ENCODE measurements at regions not wholly inside any gene's neighbourhood (a gene's known extent, or its start where the extent isn't known, plus 50 kb on each side); places are given as distances from the start of the nearest gene placed in this dataset.

DNA sequence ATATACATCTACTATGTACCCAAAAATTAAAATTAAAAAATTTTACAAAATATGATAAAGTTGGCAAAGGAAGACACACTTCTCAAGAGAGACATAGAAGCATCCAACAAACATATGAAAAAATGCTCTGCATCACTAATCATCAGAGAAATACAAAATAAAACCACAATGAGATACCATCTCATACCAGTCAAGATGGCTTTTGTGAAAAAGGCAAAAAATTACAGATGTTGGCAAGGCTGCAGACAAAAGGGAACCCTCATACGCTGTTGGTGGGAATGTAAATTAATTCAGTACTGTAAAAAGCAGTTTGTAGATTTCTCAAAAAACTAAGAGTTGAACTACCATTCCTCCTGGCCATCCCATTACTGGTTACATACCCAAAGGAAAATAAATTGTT lies 581.7 kb upstream of the CCDC54 start:
- no peaks in the 10 kb centered on the region for H3K36me3 Mint-ChIP-seq
- H3K4me3 ChIP-seq (ENCODE audit: control insufficient read depth in 1 of 2, extremely low read depth in 1 of 2, low read length in 1 of 2) = no peak overlapping the region
- H3K36me3 ChIP-seq (ENCODE audit: control insufficient read depth in 2 of 2, extremely low read depth in 1 of 2, insufficient read depth in 1 of 2, low read length in 1 of 2) = no peaks in the 10 kb centered on the region
- ChIA-PET CTCF (no interaction called here), POLR2A (interaction anchor here in 1 of 2 donors (0.7 kb wide), 1 partner anchor 21 kb away, joined by 3 read pairs; no protein-coding TSS in a partner anchor)
- H3K9me3 ChIP-seq = no peaks in the 10 kb centered on the region
- no peaks in the 10 kb centered on the region for H3K4me1 ChIP-seq (ENCODE audit: control insufficient read depth in 1 of 2, extremely low read depth in 1 of 2, insufficient read depth in 2 of 2, low read length in 2 of 2)
- no CpG with 5 or more reads among the region's 1 CpG for WGBS (ENCODE audit: insufficient coverage)
- H3K27me3 ChIP-seq (replicated peaks in 1 of 2; ENCODE audit: control insufficient read depth in 2 of 2, extremely low read depth in 1 of 2, insufficient read depth in 2 of 2, low read length in 1 of 2) = no peaks in the 10 kb centered on the region
- ATAC-seq (replicated peaks in 1 of 4) (no peak), DNase-seq (no peak)
- H3K4me1 Mint-ChIP-seq = no peaks in the 10 kb centered on the region
- H3K27me3 Mint-ChIP-seq = no peaks in the 10 kb centered on the region
- H3K9me3 Mint-ChIP-seq = peaks cover 0 to 5% (median 0%) of the 10 kb centered on the region in 3 donors
- H3K27ac ChIP-seq (ENCODE audit: low read length) = no peak overlapping the region
- no peak overlapping the region for H3K27ac Mint-ChIP-seq
- H3K4me3 Mint-ChIP-seq = no peak overlapping the region

DNA sequence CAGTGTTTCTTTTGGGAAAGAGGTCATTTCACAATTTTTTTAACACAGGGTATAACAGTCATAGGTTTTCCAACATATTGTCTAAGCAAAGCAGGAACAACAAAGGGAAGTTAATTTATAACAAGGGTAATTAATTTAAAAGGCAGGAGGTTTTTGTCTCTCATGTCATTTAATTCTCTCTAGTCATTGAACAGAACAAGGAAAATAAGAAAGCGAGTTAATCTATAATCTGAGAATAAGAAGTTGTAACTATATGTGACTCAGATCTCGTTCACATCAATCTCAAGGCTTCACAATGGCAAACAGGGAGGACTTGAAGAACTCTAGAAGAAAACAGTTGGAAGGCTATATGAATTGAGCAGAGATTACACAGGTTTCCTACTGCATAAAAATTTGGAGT lies 579.8 kb upstream of the CCDC54 start:
- WGBS (ENCODE audit: insufficient coverage) = 90% methylated on average over 2 of the region's 2 CpGs
- no peak overlapping the region for H3K27ac ChIP-seq (ENCODE audit: low read length)
- H3K4me1 Mint-ChIP-seq = no peaks in the 10 kb centered on the region
- H3K9me3 ChIP-seq = no peaks in the 10 kb centered on the region
- no peak for DNase-seq
- H3K27me3 Mint-ChIP-seq = no peaks in the 10 kb centered on the region
- H3K27me3 ChIP-seq (replicated peaks in 1 of 2; ENCODE audit: control insufficient read depth in 2 of 2, extremely low read depth in 1 of 2, insufficient read depth in 2 of 2, low read length in 1 of 2) = no peaks in the 10 kb centered on the region
- no peak overlapping the region for H3K4me3 ChIP-seq (ENCODE audit: control insufficient read depth in 1 of 2, extremely low read depth in 1 of 2, low read length in 1 of 2)
- no peaks in the 10 kb centered on the region for H3K9me3 Mint-ChIP-seq
- H3K4me3 Mint-ChIP-seq = no peak overlapping the region
- no peak for ATAC-seq (replicated peaks in 1 of 4)
- no peaks in the 10 kb centered on the region for H3K4me1 ChIP-seq (ENCODE audit: control insufficient read depth in 1 of 2, extremely low read depth in 1 of 2, insufficient read depth in 2 of 2, low read length in 2 of 2)
- no peak overlapping the region for H3K27ac Mint-ChIP-seq
- H3K36me3 ChIP-seq (ENCODE audit: control insufficient read depth in 2 of 2, extremely low read depth in 1 of 2, insufficient read depth in 1 of 2, low read length in 1 of 2) = no peaks in the 10 kb centered on the region
- ChIA-PET CTCF (no interaction called here), POLR2A (no interaction called here)
- no peaks in the 10 kb centered on the region for H3K36me3 Mint-ChIP-seq

DNA sequence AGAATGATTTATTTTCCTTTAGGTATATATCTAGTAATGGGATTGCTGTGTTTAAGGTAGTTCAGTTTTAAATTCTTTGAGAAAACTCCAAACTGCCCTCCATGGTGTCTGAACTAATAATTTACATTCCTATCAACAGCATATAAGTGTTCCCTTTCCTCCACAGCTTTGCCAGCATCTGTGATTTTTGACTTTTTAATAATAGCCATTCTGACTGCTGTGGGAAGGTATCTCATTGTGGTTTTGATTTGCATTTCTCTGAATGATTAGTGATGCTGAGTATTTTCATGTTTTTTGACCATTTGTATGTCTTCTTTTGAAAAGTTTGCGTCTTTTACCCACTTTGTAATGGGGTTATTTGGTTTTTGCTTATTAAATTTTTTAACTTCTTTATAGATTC lies 571.6 kb upstream of the CCDC54 start:
- Mint-ChIP-seq H3K4me3 (no peak overlapping the region), H3K4me1 (no peaks in the 10 kb centered on the region), H3K27me3 (peaks cover 0 to 6% of the 10 kb centered on the region in 2 donors), H3K9me3 (no peaks in the 10 kb centered on the region), H3K27ac (no peak overlapping the region), H3K36me3 (no peaks in the 10 kb centered on the region)
- no CpG with 5 or more reads among the region's 1 CpG for whole genome bisulfite sequencing (ENCODE audit: insufficient coverage)
- ChIA-PET CTCF (no interaction called here), POLR2A (no interaction called here)
- Histone ChIP-seq H3K27ac (ENCODE audit: low read length) (no peak overlapping the region), H3K4me1 (ENCODE audit: control insufficient read depth in 1 of 2, extremely low read depth in 1 of 2, insufficient read depth in 2 of 2, low read length in 2 of 2) (no peaks in the 10 kb centered on the region), H3K27me3 (replicated peaks in 1 of 2; ENCODE audit: control insufficient read depth in 2 of 2, extremely low read depth in 1 of 2, insufficient read depth in 2 of 2, low read length in 1 of 2) (no peaks in the 10 kb centered on the region), H3K4me3 (ENCODE audit: control insufficient read depth in 1 of 2, extremely low read depth in 1 of 2, low read length in 1 of 2) (no peak overlapping the region), H3K9me3 (no peaks in the 10 kb centered on the region), H3K36me3 (ENCODE audit: control insufficient read depth in 2 of 2, extremely low read depth in 1 of 2, insufficient read depth in 1 of 2, low read length in 1 of 2) (no peaks in the 10 kb centered on the region)
- DNase-seq = no peak
- no peak for ATAC-seq (replicated peaks in 1 of 4)

DNA sequence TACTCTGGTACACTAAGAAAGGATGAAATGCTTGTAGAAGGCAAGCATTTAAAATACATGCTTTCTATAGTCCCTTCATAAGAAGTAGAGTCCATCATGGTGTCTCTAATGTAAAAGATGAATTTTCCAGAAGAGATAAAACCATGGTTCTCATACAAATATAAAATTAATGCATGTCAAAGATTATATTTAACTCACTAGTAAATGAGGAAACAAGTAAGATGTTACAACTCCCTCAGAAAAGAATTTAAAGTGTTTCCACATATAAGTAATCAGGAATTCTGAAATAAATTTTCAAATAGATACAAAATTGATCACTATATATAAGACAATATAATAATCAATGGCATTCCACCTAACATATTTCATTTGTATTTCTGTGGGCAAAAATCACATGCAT lies 570.3 kb upstream of the CCDC54 start:
- no peaks in the 10 kb centered on the region for H3K36me3 Mint-ChIP-seq
- DNase-seq (no peak), ATAC-seq (replicated peaks in 1 of 4) (no peak)
- no peaks in the 10 kb centered on the region for H3K9me3 ChIP-seq
- H3K4me1 ChIP-seq (ENCODE audit: control insufficient read depth in 1 of 2, extremely low read depth in 1 of 2, insufficient read depth in 2 of 2, low read length in 2 of 2) = no peaks in the 10 kb centered on the region
- no peaks in the 10 kb centered on the region for H3K9me3 Mint-ChIP-seq
- H3K27me3 ChIP-seq (replicated peaks in 1 of 2; ENCODE audit: control insufficient read depth in 2 of 2, extremely low read depth in 1 of 2, insufficient read depth in 2 of 2, low read length in 1 of 2) = no peaks in the 10 kb centered on the region
- CTCF ChIA-PET = no interaction called here
- no peak overlapping the region for H3K4me3 Mint-ChIP-seq
- H3K27me3 Mint-ChIP-seq = peaks cover 0 to 6% of the 10 kb centered on the region in 2 donors
- no peaks in the 10 kb centered on the region for H3K4me1 Mint-ChIP-seq
- no peak overlapping the region for H3K27ac Mint-ChIP-seq
- H3K4me3 ChIP-seq (ENCODE audit: control insufficient read depth in 1 of 2, extremely low read depth in 1 of 2, low read length in 1 of 2) = no peak overlapping the region
- POLR2A ChIA-PET = no interaction called here
- H3K27ac ChIP-seq (ENCODE audit: low read length) = no peak overlapping the region
- no peaks in the 10 kb centered on the region for H3K36me3 ChIP-seq (ENCODE audit: control insufficient read depth in 2 of 2, extremely low read depth in 1 of 2, insufficient read depth in 1 of 2, low read length in 1 of 2)

DNA sequence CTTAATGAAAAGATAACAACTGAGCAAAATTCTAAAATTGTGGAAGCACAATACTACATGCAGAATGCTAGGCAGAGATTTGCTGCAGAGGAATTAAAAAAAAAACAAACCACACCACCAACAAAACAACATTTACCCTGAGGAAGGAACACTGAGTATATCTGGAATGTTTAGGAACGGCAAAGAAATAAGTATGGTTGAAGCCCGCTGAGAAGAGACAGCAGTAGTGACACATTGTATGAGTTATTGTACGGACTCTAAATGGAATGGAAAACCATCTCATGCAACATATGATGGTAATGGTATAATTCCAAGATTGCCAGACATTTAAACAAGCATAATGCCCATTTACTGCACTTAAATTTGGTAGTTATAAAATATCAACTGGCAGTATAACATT lies 568.2 kb upstream of the CCDC54 start:
- no peak for DNase-seq
- Mint-ChIP-seq H3K36me3 (no peaks in the 10 kb centered on the region), H3K4me1 (no peaks in the 10 kb centered on the region), H3K9me3 (no peaks in the 10 kb centered on the region), H3K27ac (no peak overlapping the region), H3K4me3 (no peak overlapping the region), H3K27me3 (peaks cover 0 to 7% of the 10 kb centered on the region in 2 donors)
- 100% methylated on average over 1 of the region's 3 CpGs for WGBS (ENCODE audit: insufficient coverage)
- Histone ChIP-seq H3K9me3 (no peaks in the 10 kb centered on the region), H3K4me3 (ENCODE audit: control insufficient read depth in 1 of 2, extremely low read depth in 1 of 2, low read length in 1 of 2) (no peak overlapping the region), H3K27ac (ENCODE audit: low read length) (no peak overlapping the region), H3K27me3 (replicated peaks in 1 of 2; ENCODE audit: control insufficient read depth in 2 of 2, extremely low read depth in 1 of 2, insufficient read depth in 2 of 2, low read length in 1 of 2) (no peaks in the 10 kb centered on the region), H3K4me1 (ENCODE audit: control insufficient read depth in 1 of 2, extremely low read depth in 1 of 2, insufficient read depth in 2 of 2, low read length in 2 of 2) (no peaks in the 10 kb centered on the region), H3K36me3 (ENCODE audit: control insufficient read depth in 2 of 2, extremely low read depth in 1 of 2, insufficient read depth in 1 of 2, low read length in 1 of 2) (no peaks in the 10 kb centered on the region)
- ATAC-seq (replicated peaks in 1 of 4) = no peak
- ChIA-PET CTCF (no interaction called here), POLR2A (no interaction called here)

DNA sequence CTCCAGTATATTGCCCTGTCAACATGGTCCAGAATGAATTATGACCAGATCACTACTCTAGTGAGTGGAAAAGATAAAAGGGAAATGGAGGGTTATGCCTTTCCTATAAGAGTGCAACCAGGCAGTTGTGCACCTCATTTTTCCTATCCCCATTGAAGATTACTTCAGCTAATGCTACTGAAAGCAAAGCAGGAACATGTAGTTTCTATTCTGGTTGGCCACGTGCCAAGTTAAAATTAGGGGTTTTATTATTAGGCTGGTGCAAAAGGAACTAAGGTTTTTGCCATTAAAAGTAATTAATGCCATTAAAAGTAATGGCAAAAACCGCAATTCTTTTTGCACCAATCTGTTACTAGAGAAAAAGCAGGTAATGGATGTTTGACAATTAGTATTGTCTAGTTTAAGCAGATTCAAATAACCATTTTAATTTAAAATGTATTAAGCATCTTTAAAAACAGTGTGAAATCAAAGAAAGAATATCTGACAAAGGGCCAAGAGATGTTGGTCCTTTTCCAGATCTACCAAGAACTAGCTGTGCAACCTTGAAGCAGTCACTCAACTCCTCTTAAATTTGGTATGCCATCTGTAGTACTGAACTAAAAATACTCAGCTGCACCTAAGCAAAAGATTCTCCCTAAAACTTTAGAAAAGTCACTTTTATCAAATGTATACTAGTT lies 567.5 kb upstream of the CCDC54 start:
- no peak for DNase-seq
- ATAC-seq (replicated peaks in 1 of 4) = no peak
- no peaks in the 10 kb centered on the region for H3K9me3 Mint-ChIP-seq
- H3K4me3 Mint-ChIP-seq = no peak overlapping the region
- POLR2A ChIA-PET = no interaction called here
- H3K36me3 Mint-ChIP-seq = no peaks in the 10 kb centered on the region
- H3K27me3 Mint-ChIP-seq = peaks cover 0 to 8% of the 10 kb centered on the region in 2 donors
- WGBS (ENCODE audit: insufficient coverage) = no CpG with 5 or more reads among the region's 2 CpGs
- Histone ChIP-seq H3K4me3 (ENCODE audit: control insufficient read depth in 1 of 2, extremely low read depth in 1 of 2, low read length in 1 of 2) (no peak overlapping the region), H3K9me3 (no peaks in the 10 kb centered on the region), H3K27ac (ENCODE audit: low read length) (no peak overlapping the region), H3K36me3 (ENCODE audit: control insufficient read depth in 2 of 2, extremely low read depth in 1 of 2, insufficient read depth in 1 of 2, low read length in 1 of 2) (no peaks in the 10 kb centered on the region), H3K27me3 (replicated peaks in 1 of 2; ENCODE audit: control insufficient read depth in 2 of 2, extremely low read depth in 1 of 2, insufficient read depth in 2 of 2, low read length in 1 of 2) (no peaks in the 10 kb centered on the region), H3K4me1 (ENCODE audit: control insufficient read depth in 1 of 2, extremely low read depth in 1 of 2, insufficient read depth in 2 of 2, low read length in 2 of 2) (no peaks in the 10 kb centered on the region)
- CTCF ChIA-PET = no interaction called here
- no peaks in the 10 kb centered on the region for H3K4me1 Mint-ChIP-seq
- no peak overlapping the region for H3K27ac Mint-ChIP-seq

DNA sequence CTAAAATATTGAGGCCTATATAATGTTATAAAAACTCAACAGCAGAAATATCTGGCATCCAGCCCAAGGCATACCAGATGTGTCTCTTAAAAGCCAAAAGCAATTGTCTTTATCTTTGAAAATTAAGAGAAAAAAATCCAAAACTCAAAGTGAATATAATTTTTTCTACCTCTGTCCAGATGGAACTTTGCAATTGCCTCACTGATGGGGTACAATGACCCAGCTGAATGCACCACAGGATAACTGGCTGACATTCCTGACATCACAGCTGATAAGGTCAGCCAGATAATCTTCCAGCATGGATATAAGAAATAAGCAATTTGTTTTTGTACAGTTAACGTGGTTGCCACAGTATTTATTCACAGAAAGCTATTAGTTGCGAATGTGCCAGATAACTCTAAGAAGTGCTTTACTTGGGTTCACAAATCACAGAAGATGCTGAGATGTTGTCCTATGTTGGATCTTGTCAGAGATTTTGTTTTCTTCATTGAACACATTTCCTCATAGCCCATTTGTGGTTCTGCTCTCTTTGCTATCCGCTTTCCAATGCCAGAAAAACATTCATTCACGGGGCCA lies 566.9 kb upstream of the CCDC54 start:
- no peaks in the 10 kb centered on the region for H3K4me1 Mint-ChIP-seq
- H3K36me3 Mint-ChIP-seq = no peaks in the 10 kb centered on the region
- Histone ChIP-seq H3K36me3 (ENCODE audit: control insufficient read depth in 2 of 2, extremely low read depth in 1 of 2, insufficient read depth in 1 of 2, low read length in 1 of 2) (no peaks in the 10 kb centered on the region), H3K4me3 (ENCODE audit: control insufficient read depth in 1 of 2, extremely low read depth in 1 of 2, low read length in 1 of 2) (no peak overlapping the region), H3K27me3 (replicated peaks in 1 of 2; ENCODE audit: control insufficient read depth in 2 of 2, extremely low read depth in 1 of 2, insufficient read depth in 2 of 2, low read length in 1 of 2) (no peaks in the 10 kb centered on the region), H3K27ac (ENCODE audit: low read length) (no peak overlapping the region), H3K4me1 (ENCODE audit: control insufficient read depth in 1 of 2, extremely low read depth in 1 of 2, insufficient read depth in 2 of 2, low read length in 2 of 2) (no peaks in the 10 kb centered on the region), H3K9me3 (no peaks in the 10 kb centered on the region)
- DNase-seq = no peak
- no peak overlapping the region for H3K4me3 Mint-ChIP-seq
- H3K27me3 Mint-ChIP-seq = peaks cover 0 to 8% of the 10 kb centered on the region in 2 donors
- H3K9me3 Mint-ChIP-seq = no peaks in the 10 kb centered on the region
- no peak for ATAC-seq (replicated peaks in 1 of 4)
- CTCF ChIA-PET = no interaction called here
- no peak overlapping the region for H3K27ac Mint-ChIP-seq
- POLR2A ChIA-PET = no interaction called here
- 100% methylated on average over 2 of the region's 4 CpGs for WGBS (ENCODE audit: insufficient coverage)
